GM21390 (cell line): ENCODE measurements at regions not wholly inside any gene's neighbourhood (a gene's known extent, or its start where the extent isn't known, plus 50 kb on each side); places are given as distances from the start of the nearest gene placed in this dataset.

Source experiments
- ATAC-seq: cut with Tn5 transposase; IDR thresholded peaks from one replicate; pipeline ENCODE4 v1.9.1; 2021; ENCODE audit not compliant: unreplicated experiment

- peak; percentile 83 for ATAC-seq
These were observed 188.1 kb downstream of the ARL4C start for GRCh38 chr2:234308813-234309195.

GRCh38 chr2:234308073-234308812 lies 188.6 kb downstream of the ARL4C start:
- no peak for ATAC-seq

GRCh38 chr2:234307322-234307961 lies 189.4 kb downstream of the ARL4C start:
- no peak for ATAC-seq

- no peak for ATAC-seq
These were observed 190.3 kb downstream of the ARL4C start for GRCh38 chr2:234306426-234307173.

- no peak for ATAC-seq
These were observed 191.0 kb downstream of the ARL4C start for GRCh38 chr2:234305846-234306245.

- ATAC-seq: no peak
These were observed 191.9 kb downstream of the ARL4C start for GRCh38 chr2:234304950-234305349.

GRCh38 chr2:234302664-234302991 lies 194.3 kb downstream of the ARL4C start:
- no peak for ATAC-seq

- ATAC-seq: no peak
These were observed 195.7 kb downstream of the ARL4C start for GRCh38 chr2:234300932-234301823.

- ATAC-seq: no peak
These were observed 196.4 kb downstream of the ARL4C start for GRCh38 chr2:234300391-234300925.

- no peak for ATAC-seq
These were observed 198.0 kb downstream of the ARL4C start for GRCh38 chr2:234298918-234299317.

- ATAC-seq: no peak
These were observed 199.9 kb downstream of the ARL4C start for GRCh38 chr2:234296991-234297390.

- no peak for ATAC-seq
These were observed 202.9 kb downstream of the ARL4C start for GRCh38 chr2:234293973-234294372.

- ATAC-seq: peak; percentile 4
These were observed 204.0 kb downstream of the ARL4C start for GRCh38 chr2:234292962-234293243.

GRCh38 chr2:234292205-234292961 lies 204.5 kb downstream of the ARL4C start:
- ATAC-seq: peak; percentile 60

GRCh38 chr2:234291765-234292204 lies 205.1 kb downstream of the ARL4C start:
- ATAC-seq: peak; percentile 5

- ATAC-seq: peak; percentile 64
These were observed 206.2 kb downstream of the ARL4C start for GRCh38 chr2:234290671-234291070.

- ATAC-seq: no peak
These were observed 206.9 kb downstream of the ARL4C start for GRCh38 chr2:234289834-234290590.

- no peak for ATAC-seq
These were observed 207.9 kb downstream of the ARL4C start for GRCh38 chr2:234288974-234289455.

GRCh38 chr2:234287650-234288049 lies 209.2 kb downstream of the ARL4C start:
- ATAC-seq: no peak
